Inflammatory macrophage treated with lipopolysaccharide for 1 hour (primary cell): ENCODE measurements at regions not wholly inside any gene's neighbourhood (a gene's known extent, or its start where the extent isn't known, plus 50 kb on each side); places are given as distances from the start of the nearest gene placed in this dataset.

Experiments used
- DNase-seq, 2 donors: peaks; one replicate each; pipeline ENCODE4 v3.0.0-alpha.2; 2020 to 2022

DNA sequence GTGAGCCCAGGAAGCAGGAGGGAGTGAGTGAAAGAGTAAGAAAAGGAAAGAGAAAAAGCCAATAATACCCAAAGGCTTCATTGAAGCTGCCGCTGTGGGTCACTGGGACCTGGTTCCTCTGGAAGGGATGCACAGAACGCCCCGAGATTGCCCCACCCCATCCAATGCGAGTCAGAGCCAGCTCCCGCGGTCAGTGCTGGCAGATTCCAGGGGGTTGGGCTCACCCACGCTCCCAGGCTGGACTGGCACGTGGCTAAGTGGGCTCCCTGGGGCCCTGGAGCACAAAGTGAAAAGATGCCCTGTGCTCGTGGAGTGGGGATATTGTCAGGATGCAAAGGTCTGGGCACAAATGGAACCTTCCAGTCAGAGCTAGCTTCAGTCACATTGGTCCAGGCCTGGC, 117.0 kb downstream of the OAT start:
- no peak for DNase-seq

DNA sequence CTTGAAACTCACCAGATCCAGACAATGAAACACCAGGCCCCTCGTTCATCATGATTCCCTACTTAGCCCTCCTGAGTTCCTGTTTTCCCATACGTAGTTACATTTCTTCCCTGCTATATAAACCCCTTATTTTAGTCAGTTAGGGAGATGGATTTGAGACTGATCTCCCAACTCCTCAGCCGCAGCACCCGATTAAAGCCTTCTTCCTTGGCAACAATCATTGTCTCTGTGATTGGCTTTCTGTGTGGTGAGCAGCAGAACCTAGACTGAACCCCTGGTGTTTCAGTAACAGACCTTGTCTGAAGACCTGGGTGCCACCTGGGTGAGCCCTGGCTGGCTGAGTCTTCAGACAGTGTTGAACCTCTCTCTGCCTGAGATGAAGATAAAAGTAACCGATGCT, 118.0 kb downstream of the OAT start:
- DNase-seq: no peak

DNA sequence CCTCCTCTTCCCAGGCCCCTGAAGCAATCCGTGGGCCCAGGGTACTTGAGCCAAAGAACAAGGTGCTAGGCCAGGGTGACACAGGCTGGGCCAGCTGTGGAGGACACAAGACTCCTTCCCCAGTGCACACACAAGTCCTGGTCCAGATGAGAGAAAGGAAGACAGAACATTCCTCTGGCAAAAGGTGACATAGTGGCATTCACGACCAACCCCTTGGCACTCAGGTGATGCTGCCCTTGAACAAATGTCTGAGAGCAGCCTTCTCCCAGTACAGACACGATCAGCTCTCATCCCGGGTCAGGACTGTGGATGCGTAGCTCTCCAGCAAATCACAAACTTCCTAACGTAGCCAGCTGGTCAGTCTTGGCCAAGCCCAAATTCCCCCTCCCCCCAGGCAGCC, 118.5 kb downstream of the OAT start:
- no peak for DNase-seq

DNA sequence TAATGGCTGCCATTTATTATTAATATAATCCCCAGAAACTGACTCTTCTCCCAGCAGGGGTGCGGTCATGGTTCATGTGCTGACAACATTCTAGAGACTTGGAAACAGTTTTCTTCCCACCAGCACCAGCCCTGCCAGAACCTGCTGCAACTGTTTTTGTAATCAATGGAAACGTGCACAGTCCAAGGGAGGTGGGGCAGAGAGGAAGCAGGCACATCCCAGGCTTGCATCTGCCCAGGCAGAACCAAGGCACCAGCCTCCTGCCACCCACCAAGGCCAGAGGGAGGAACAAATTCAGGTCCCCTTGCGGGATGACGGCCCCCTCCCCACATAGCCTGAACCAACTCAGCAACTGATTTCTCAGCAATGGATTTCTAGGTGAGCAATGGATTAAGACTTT, 119.0 kb downstream of the OAT start:
- DNase-seq: no peak

DNA sequence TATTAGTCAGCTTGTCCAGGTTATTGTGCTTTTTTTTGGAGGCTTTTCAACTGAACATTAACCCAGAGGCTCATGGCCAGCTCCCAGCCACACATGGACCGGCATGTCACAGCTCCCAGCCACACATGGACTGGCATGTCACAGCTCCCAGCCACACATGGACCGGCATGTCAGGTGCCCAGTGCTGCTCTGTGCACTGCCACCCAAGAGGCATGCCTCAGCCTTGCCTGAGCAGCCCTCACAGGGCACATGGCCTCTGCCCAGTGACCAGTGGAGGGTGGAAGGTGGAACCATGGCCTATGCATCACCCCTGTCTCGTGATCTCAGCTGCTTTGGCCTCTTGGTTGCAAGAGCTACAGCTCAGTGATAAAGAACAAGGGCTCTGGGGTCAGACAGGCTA, 119.8 kb downstream of the OAT start:
- DNase-seq: no peak

DNA sequence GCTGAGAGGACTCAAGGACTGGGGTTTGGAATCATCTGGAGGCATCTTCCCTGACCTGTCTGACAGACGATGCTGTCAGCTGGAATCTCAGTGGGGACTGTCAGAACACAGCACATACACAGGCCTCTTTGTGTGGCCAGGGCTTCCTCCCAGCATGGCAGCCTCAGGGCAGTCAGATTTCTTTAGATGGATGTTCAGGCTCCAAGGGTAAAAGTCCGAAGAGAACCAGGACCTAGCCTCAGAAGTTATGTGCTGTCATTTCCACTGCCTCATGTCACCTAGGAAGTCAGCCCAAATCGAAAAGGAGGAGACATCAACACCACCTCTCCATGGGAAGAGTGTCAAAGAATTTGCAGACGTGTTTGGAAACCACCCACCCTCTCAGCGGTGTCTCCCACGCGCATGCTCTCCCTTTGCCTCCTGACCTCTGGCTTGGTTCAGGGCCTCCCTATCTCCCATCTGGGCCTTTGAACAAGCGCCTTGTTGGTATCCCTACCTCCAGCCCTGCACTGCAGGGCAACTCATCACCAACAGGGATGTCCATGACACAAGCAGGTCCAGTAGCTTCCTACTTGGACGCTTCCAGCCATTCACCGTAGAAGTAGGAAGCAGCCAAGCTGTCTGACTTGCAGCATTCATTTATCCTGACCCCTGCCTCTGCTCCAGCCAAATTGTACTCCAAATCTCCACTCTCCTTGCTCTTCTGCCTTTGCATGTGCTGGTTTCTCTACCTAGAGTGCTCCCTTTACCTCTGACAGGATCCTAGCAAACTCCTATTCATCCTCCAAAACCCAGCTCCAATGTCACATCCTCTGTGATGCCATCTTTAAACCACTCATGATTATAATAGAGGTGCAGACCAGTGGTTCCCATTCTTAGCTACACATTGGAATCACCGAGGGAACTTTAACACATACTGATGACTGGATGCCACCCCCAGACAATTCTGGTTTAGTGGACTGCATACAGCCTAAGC, 121.6 kb downstream of the OAT start:
- DNase-seq: no peak

DNA sequence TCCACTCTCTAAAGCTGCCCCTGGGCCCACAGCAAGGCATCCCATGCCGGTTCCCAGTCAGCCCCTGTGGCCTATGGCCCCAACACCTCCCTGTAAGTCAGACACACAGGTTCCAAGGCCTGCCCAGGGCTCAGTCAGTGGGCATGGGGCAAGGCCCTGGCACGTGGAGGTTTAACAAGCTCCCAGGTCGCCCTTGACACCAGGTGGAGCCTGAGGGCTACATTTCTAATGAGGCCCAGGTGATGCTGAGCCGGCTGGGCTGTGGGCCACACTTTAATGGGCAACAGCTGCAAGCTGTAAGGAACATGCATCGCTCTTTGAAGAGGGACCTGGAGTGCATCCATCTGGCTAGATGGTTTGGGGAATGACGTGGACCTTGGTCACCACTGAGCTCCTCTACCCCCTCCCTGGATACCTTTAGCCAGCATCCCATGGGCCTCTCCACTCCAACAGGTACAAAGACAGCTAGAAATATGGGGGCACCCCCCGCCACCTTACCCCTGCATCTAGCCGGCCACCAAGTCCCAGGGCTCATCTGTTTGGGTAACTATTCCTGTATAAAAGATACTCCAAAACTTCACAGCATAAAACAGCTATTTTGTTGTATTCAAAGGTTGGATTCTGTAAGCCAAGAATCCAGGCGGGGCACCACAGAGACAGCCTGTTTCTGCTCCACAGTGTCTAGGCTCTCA, 122.5 kb downstream of the OAT start:
- DNase-seq: no peak

DNA sequence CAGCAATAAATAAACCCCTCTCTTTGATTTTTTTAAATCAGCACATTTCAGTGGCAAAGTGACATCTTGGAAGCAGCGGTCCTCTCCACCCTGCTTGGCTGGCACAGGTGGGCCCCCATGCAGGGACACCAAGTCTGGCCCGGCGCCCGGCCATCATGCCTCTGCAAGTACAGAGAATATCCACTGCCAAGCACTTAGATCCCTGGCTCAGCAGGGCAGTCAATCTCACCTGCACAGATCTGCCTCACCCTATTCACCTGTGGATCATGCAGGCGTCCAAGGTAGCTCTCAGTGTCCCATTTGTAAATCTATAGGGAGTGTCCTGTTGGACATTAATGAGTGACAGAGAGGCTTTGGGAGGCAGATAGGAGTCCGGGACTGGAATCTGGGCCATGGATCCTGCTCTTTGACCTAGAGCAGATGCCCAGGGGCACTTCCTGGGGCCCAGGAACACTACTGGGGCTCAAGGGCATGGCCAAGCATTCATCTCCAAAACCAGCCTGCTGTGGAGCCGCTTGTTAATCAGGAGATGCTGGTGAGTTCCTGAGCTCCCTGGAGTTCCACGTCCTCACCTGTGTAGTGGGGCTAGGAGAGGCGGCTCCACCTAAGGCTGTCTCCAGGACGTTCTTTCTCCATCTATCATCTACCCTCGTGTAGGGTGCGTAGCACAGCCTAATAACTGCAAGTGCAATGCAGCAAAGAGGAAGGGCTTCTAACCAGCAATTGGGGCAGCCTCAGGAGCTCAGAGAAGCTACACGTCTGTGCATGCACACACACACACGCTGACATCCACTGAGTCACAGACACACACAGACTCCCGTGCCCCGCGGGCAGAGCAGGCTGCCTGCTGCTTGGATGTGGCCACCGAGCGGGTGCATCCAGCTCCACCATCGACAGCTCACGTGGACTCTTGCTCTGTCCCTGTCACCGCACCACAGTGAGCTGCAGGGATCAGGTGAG, 123.6 kb downstream of the OAT start:
- no peak for DNase-seq

DNA sequence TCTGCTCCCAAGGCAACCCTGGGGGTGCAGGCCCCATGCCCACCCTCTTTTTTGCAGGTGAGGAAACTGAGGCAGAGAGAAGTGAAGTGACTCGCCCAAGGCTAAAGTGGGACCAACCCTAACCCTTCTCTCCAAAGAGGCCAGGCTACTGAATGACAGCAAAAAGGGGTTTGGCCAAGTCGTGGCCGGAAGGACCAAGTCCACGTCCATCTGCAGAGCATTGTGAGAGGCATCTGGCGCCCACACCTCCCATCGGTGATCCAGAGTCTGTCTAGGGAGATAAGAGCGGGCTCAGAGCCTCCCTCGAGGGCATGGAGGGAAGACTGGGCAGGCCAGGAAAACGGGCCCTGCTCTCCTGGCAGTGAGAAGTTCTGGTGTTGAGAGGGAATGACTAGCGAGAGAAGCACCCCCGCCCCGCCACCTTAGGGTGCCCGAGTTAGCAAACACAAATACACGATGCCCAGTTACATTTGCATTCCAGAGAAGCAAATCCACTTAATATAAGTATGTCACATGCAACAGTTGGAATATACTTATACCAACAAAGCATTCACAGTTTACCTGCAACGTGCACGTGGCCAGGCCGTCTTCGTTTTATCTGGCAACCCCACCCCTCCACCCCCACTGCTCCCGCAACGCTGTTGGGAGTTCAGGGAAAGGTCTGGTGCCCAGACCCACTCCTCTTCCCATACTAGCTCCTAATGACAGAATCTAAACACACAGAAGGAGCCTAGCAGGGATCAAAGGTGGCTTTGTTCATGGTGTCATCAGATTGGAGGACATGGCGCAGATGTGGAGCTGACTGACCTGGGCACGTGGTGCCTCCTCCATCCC, 124.9 kb downstream of the OAT start:
- no peak for DNase-seq

DNA sequence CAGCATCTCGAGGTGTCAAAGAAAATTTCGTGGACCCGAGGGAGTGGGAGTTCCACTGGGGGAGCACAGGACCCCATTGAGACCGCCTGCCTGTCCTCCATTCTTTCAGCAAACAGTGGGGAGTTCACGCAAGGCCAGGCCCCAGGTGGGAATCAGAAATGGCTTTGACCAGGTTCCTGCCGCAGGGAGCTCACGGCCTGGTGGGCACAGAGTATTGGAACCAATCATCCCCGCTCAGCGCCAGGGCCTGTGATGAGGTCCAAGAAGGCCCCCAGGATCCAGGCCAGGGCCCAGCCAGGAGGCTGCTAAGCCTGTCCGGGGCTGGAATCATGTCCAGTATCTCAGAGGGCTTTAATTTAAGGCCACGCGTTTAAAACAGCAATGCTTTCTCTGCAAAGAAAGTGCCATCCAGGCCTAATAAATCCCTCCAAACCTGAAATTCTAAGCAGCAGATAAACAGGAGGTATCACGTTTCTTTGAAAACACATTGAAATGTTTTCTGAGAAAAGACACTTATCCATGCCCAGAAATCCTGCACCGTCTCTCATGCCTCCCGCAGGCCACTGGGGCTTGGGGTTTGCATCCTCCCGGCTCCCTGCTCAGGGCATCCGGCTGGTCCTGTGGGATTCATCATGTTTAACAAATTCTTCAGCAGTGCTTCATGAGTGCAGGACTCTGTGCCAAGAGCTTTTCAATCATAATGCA, 125.7 kb downstream of the OAT start:
- no peak for DNase-seq

DNA sequence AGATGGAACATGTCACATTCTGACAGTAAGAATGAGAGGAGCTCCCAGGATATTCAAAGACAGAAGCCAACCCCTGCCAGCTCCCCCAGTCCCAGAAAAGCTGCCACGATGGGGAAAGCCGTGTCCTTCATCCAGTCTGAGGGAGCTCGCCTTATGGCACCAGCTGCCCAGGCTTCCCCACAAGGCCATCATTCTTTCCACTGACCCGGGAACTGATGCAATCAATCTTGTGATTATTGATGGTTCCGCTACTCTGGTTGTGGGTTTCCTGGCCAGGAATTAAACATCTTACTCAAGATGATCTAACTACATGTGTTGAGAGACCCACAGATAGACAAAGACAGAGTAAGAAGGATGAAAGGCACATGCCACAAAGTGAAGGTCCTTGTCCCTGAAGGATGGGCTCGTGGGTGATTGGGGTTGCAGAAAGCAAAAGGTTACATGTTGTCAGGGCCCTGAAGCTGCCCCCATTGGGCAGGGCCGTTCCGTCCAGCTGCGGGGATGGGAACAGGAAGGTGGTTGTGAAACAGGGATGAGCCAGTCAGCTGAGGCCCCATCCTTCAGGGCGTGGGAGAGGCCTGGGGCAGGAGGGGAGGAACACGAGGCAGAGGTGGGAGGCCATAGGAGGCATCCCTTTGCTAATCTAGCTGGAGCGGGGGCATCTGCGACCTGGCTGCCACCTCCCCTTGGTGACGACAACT, 127.6 kb downstream of the OAT start:
- peak; percentile 94 to 95 for DNase-seq

DNA sequence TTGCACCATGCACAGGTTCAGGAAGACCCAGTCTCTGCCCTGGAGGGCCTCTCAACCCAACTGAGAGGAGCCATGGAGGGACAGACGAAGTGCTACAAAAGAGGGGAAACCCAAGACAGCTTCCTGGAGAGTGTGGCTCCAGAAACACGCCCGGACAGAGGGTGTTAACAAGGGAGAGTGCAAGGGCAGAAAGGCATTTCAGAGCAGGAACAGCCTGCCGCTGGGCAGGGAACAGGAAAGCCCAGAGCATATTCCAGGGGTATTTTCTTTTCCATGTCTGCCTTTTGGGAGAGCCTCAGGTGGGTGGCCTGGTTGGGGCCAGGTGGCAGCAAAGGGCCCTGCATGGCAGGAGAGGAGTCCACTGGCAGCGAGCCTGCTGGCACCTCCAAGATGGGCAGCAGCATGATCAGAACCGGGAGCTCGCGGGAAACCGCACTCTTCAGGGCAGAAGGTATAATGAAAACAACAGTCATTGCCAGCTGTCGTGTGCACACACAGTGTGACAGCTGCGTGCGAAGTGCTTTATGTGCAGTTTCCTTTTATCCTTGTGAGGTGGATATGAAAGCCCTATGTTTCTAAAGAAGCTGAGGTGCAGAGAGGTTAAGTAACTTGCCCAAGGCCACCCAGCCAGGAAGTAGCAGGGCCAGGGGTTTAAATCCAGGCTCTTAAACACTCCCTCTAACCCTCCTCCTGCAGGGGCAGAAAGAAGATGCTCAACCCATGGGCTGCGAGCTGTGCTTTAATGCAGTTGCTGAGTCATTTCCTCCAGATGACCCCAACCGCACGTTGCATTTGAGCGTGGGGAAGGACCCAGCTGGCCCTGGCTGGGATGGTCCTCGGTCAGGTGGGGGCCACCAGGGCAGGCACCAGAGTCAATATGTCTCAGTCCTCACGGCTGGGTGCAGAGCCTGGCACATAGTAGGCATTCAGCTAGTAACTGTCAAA, 128.6 kb downstream of the OAT start:
- peak; percentile 75 to 86 for DNase-seq

DNA sequence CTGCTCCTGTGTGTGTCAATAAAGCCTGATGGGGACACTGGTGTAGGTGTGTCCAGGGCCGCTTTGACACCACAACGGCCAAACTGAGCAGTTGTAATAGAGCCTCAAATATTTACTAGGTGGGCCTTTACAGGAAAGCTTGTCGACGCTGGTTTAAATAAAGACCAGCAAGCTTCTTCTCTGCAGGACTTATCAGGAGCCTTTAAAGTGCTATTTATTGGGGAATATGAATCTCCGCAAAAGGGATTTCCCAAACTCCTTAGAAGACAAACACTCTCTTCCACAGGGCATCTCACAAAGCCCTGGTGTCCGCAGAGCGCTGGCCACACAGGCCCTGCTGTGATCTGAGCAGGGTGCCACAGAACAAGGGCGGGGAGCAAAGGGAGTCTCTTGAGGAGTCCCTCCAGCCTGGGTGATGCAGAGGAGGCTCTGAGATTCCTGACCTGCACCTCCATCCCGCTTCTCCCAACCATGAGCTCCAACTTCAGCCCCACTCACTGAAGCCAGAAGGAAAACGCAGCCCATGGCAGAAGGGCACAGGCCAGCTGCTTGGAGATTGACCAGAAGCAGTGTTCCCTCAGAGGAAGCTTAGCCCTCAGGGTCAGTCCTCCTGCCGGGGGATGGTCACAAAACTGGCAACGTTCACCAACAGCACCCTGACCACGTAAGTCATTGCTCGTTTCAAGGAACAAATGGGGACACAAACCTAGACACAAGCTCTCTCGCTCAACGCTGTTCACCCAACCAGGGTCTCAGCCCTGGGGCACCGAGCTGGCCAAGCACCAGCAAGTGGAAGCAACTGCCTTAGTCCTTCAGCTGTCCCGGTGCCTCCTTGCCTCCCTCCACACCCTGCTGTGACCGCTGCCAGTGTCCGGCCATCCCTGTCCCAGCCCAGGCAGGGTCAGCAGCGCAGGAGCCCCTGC, 129.5 kb downstream of the OAT start:
- DNase-seq: no peak

DNA sequence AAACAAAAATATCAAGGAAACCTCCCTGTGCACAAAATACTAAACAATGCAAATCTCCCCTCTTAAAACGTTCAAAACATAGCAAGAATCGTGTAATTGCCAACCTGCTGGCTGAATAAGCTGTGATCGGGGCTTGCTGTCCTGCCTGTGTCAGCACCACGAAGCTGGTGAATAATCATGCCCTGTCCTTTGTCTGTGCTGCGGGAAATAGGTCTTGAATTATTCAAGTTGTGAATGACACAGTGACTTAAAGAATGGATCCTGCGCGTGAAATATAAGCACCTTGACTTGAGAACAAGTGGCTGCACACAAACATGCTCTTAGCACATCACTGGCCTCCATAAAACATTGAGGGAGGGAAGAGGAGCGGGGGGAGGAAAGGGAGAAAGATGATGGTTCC, 130.2 kb downstream of the OAT start:
- no peak for DNase-seq

DNA sequence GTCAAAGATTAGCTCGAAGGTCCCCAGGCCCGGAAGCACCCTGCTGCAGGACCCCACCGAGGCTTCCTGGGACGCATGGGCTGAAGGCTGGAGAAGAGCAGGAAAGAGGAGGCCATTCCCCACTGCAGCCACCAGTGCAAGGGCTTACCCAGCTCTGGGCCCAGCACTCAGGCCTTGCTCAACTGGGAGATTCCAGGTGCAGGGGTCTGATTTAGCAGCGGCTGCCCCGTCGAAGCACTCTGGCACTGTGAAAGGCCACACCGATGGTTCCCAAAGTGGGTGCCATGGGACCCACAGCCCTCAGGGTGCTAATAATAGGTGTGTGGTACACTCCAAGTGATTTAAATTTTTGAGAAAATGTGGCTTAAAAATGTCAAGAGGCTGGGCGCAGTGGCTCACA, 130.9 kb downstream of the OAT start:
- no peak for DNase-seq

DNA sequence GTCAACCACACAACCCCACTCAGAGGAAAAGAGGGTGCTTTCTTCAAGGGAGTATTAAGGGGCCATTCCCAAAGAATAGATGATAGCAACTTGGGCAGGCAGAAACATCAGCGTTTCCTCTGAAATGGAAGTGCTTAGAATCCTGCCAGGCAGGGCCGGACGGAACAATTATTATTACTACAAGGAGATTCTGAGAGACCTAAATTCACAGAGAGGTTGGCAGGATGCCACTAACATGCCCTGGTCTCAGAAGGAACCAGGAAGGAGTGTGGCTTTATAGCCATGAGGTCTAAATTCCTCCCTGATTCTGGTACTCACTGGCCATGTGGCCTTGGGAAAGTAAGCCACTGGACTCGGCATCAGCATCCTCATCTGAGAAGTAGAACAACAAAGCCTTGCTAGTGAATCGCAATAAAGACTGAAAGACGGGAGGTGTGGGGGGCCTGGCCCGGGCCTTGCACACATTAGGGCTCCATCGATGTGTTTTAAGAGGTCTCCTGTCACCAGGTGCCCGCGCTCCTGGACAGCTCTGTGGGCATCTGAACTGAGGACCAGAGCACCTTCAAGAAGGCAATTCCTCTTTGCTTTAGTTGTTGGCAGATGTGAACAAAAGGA, 131.5 kb downstream of the OAT start:
- DNase-seq: no peak

DNA sequence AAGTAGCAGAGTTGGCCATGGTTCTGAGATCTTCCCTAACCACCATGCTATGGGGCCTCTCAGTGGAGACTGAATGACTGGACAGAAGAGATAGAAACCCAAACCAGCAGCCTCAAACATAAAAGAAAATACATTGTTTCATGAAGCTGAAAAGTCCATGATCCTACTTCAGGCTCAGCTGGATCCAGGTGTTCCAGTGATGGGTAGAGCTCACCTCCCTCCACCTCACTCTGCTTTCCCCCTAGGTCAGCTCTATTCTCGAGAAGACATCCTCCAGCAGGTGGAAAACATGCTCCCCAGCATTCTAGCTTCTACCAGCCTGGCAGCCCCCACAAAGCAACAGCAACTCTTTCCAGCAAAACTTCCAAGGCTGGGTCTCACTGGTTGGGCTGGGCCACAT, 132.1 kb downstream of the OAT start:
- DNase-seq: no peak
